Liver (tissue), 8 donors: ENCODE measurements at regions not wholly inside any gene's neighbourhood (a gene's known extent, or its start where the extent isn't known, plus 50 kb on each side); places are given as distances from the start of the nearest gene placed in this dataset.

Experiments used
- DNase-seq: peaks from one replicate; pipeline ENCODE4 v3.0.0-alpha.2; 2017; ENCODE audit warnings: low spot score
- H3K27ac ChIP-seq, 2 donors: one replicate each; pipeline ENCODE4 v1.7.0; 2013; ENCODE audit warnings: inconsistent platforms in 2 of 2, low read length in 2 of 2, control low read depth in 1 of 2, low read depth in 1 of 2, mild to moderate bottlenecking in 1 of 2
- H3K27me3 ChIP-seq, 4 donors: one replicate each; pipeline versions ENCODE4 v1.6.1 to v1.7.0; 2013; ENCODE audit warnings: low read length in 3 of 4, inconsistent platforms in 1 of 4, mild to moderate bottlenecking in 1 of 4, moderate library complexity in 1 of 4; ENCODE audit not compliant: control insufficient read depth in 4 of 4, insufficient read depth in 4 of 4
- H3K36me3 ChIP-seq, 4 donors: one replicate each; pipeline versions ENCODE4 v1.6.1 to v1.7.0; 2013; ENCODE audit warnings: low read length in 3 of 4, mild to moderate bottlenecking in 3 of 4, low read depth in 1 of 4, moderate library complexity in 1 of 4; ENCODE audit not compliant: control insufficient read depth in 4 of 4, insufficient read depth in 3 of 4
- H3K4me1 ChIP-seq, 4 donors: one replicate each; pipeline versions ENCODE4 v1.6.1 to v1.7.0; 2013; ENCODE audit warnings: low read length in 3 of 4, mild to moderate bottlenecking in 3 of 4, moderate library complexity in 1 of 4; ENCODE audit not compliant: control insufficient read depth in 4 of 4, insufficient read depth in 4 of 4
- H3K4me3 ChIP-seq, 3 donors: one replicate each; pipeline versions ENCODE4 v1.6.1 to v1.7.0; 2013; ENCODE audit warnings: low read length in 3 of 3, control low read depth in 1 of 3, low read depth in 1 of 3, mild to moderate bottlenecking in 1 of 3
- H3K9ac ChIP-seq, 2 donors: one replicate each; pipeline ENCODE4 v1.7.0; 2013; ENCODE audit warnings: low read length in 2 of 2, mild to moderate bottlenecking in 2 of 2, moderate library complexity in 2 of 2, control low read depth in 1 of 2, low read depth in 1 of 2
- H3K9me3 ChIP-seq, 4 donors: one replicate each; pipeline versions ENCODE4 v1.6.1 to v1.7.0; 2013; ENCODE audit warnings: low read length in 3 of 4; ENCODE audit not compliant: control insufficient read depth in 4 of 4
- EGR1 ChIP-seq, 2 donors: IDR thresholded peaks; 2 replicates each; pipeline ENCODE4 v1.6.1; 2016 to 2018; ENCODE audit warnings: antibody characterized with exemption in 2 of 2, low read depth in 2 of 2
- FOXA1 ChIP-seq: IDR thresholded peaks from 2 replicates; pipeline ENCODE4 v1.6.1; 2016; ENCODE audit warnings: antibody characterized with exemption
- FOXA2 ChIP-seq: IDR thresholded peaks from 2 replicates; pipeline ENCODE4 v1.6.1; 2016; ENCODE audit warnings: antibody characterized with exemption
- GABPA ChIP-seq, 2 donors: IDR thresholded peaks in 1 of 2; conservative IDR thresholded peaks in 1 of 2; 2 replicates each; pipeline ENCODE4 v1.6.1; 2016; ENCODE audit warnings: antibody characterized with exemption in 2 of 2, mild to moderate bottlenecking in 1 of 2, moderate library complexity in 1 of 2
- HNF4A ChIP-seq, 2 donors: conservative IDR thresholded peaks; 2 replicates each; pipeline ENCODE4 v1.6.1; 2016; ENCODE audit warnings: antibody characterized with exemption in 2 of 2, mild to moderate bottlenecking in 2 of 2
- HNF4G ChIP-seq: IDR thresholded peaks from 2 replicates; pipeline ENCODE4 v1.6.1; 2016; ENCODE audit warnings: antibody characterized with exemption
- JUND ChIP-seq, 2 donors: IDR thresholded peaks; 2 replicates each; pipeline ENCODE4 v1.6.1; 2016; ENCODE audit warnings: antibody characterized with exemption in 2 of 2
- NR2F2 ChIP-seq: IDR thresholded peaks from 2 replicates; pipeline ENCODE4 v1.6.1; 2016; ENCODE audit warnings: antibody characterized with exemption
- RAD21 ChIP-seq, 2 donors: IDR thresholded peaks; 2 replicates each; pipeline ENCODE4 v1.6.1; 2016; ENCODE audit warnings: antibody characterized with exemption in 2 of 2, mild to moderate bottlenecking in 2 of 2
- RXRA ChIP-seq, 2 donors: IDR thresholded peaks; 2 replicates each; pipeline ENCODE4 v1.6.1; 2017 to 2018; ENCODE audit warnings: antibody characterized with exemption in 2 of 2, mild to moderate bottlenecking in 1 of 2
- SP1 ChIP-seq: IDR thresholded peaks from 2 replicates; pipeline ENCODE4 v1.6.1; 2018; ENCODE audit warnings: antibody characterized with exemption, mild to moderate bottlenecking
- TAF1 ChIP-seq: conservative IDR thresholded peaks from 2 replicates; pipeline ENCODE4 v1.6.1; 2016; ENCODE audit warnings: antibody characterized with exemption, mild to moderate bottlenecking
- YY1 ChIP-seq: IDR thresholded peaks from 2 replicates; pipeline ENCODE4 v1.6.1; 2016; ENCODE audit warnings: antibody characterized with exemption, mild to moderate bottlenecking
- WGBS: extraction: QIAGEN DNeasy Blood & Tissue Kit; methylation state at CpG from one replicate; pipeline ENCODE4 v1.1.7; 2013; 5-methylcytosine and 5-hydroxymethylcytosine counted together
- TF ChIP-seq, protein P1 (sequence below): IDR thresholded peaks from 2 replicates; pipeline ENCODE4 v1.6.1; 2016; ENCODE audit warnings: antibody characterized with exemption, mild to moderate bottlenecking
- TF ChIP-seq, protein P2 (sequence below): IDR thresholded peaks from 2 replicates; pipeline ENCODE4 v1.6.1; 2016; ENCODE audit warnings: antibody characterized with exemption
- TF ChIP-seq, protein P3 (sequence below): fragments of 150-350 bp; IDR thresholded peaks from 2 replicates; pipeline ENCODE4 v1.5.1; 2017; ENCODE audit warnings: improper control_type of control experiment, low read depth, low read length; ENCODE audit not compliant: missing input control
- TF ChIP-seq, protein P4 (sequence below): IDR thresholded peaks from 2 replicates; pipeline ENCODE4 v1.6.1; 2016; ENCODE audit warnings: antibody characterized with exemption
- donor health status: healthy.
- donor health status: healthy.
- donor health status: healthy.
- donor health status: healthy.
- donor health status: healthy.

DNA sequence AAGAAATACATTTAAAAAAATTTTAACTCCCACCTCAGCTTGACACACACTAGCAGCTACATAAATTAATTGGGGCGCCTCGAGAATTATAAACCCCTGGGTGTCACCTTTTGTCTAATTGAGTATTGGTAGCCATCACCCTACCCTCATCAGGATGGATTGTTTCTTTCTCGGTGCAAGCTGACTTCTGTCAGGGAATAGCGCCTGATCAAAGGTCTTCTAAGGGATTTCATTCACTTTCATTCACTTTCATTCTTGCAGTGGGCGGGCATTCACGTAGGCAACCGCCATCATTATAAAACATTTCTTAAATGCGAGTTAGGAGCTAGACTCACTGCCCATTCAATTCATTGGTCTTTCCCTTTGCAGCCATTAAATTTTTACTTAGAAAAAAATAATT lies 239.2 kb upstream of the SASH1 start (continued):
- TF ChIP-seq, protein P1, sequence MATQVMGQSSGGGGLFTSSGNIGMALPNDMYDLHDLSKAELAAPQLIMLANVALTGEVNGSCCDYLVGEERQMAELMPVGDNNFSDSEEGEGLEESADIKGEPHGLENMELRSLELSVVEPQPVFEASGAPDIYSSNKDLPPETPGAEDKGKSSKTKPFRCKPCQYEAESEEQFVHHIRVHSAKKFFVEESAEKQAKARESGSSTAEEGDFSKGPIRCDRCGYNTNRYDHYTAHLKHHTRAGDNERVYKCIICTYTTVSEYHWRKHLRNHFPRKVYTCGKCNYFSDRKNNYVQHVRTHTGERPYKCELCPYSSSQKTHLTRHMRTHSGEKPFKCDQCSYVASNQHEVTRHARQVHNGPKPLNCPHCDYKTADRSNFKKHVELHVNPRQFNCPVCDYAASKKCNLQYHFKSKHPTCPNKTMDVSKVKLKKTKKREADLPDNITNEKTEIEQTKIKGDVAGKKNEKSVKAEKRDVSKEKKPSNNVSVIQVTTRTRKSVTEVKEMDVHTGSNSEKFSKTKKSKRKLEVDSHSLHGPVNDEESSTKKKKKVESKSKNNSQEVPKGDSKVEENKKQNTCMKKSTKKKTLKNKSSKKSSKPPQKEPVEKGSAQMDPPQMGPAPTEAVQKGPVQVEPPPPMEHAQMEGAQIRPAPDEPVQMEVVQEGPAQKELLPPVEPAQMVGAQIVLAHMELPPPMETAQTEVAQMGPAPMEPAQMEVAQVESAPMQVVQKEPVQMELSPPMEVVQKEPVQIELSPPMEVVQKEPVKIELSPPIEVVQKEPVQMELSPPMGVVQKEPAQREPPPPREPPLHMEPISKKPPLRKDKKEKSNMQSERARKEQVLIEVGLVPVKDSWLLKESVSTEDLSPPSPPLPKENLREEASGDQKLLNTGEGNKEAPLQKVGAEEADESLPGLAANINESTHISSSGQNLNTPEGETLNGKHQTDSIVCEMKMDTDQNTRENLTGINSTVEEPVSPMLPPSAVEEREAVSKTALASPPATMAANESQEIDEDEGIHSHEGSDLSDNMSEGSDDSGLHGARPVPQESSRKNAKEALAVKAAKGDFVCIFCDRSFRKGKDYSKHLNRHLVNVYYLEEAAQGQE: no peak

DNA sequence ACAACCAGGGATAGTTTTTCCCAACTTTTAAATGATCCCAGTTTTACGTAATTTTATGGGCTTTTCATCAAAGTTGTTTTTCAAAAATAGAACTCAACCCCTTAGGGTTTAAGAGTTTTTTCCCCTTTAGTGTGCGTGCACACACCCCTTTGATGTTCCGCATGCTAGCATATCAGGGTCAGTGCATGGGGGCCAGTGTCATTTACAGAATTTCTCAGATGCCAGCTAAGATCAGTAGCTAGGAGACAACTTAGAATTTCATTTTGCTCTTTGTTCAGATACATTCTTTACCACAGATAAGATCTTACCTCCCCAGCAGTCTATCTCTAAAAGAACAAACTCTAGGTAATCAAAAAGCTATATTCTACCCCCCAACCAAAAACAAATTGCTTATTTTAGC lies 238.5 kb upstream of the SASH1 start:
- Histone ChIP-seq H3K36me3 (no peaks in the 10 kb centered on the region), H3K9me3 (no peaks in the 10 kb centered on the region), H3K4me3 (no peak overlapping the region), H3K9ac (no peak overlapping the region), H3K27me3 (no peaks in the 10 kb centered on the region), H3K27ac (no peak overlapping the region), H3K4me1 (no peaks in the 10 kb centered on the region)
- DNase-seq: no peak
- TF ChIP-seq RXRA (IDR thresholded peaks at IDR 0.05) (no peak), TAF1 (no peak)
- 96% methylated on average over 3 of the region's 3 CpGs for WGBS

DNA sequence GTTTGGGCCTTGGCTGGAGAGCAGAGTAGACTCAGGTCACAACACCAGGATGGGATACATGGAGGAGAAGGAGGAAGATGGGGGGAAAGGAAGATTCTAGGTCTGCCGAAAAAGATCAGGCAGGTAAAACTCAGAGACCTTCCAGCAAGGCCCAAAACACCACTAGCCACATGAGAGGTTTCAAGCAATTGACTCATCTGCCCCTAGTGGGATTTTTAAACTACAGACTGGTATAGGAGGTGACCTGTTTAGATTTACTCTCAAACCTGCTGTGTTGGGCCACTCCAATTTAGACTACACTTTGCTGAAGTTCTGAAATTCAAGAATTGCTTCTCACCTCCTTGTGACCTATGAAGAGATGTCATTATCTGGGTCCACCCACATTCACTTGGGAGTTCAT lies 236.9 kb upstream of the SASH1 start:
- Histone ChIP-seq H3K9ac (no peak overlapping the region), H3K36me3 (no peaks in the 10 kb centered on the region), H3K4me1 (no peaks in the 10 kb centered on the region), H3K9me3 (no peaks in the 10 kb centered on the region), H3K27me3 (no peaks in the 10 kb centered on the region), H3K4me3 (no peak overlapping the region), H3K27ac (no peak overlapping the region)
- DNase-seq: no peak
- TF ChIP-seq FOXA1 (no peak), RXRA (IDR thresholded peaks at IDR 0.05) (no peak)
- WGBS: 93% methylated on average over 1 of the region's 1 CpG

DNA sequence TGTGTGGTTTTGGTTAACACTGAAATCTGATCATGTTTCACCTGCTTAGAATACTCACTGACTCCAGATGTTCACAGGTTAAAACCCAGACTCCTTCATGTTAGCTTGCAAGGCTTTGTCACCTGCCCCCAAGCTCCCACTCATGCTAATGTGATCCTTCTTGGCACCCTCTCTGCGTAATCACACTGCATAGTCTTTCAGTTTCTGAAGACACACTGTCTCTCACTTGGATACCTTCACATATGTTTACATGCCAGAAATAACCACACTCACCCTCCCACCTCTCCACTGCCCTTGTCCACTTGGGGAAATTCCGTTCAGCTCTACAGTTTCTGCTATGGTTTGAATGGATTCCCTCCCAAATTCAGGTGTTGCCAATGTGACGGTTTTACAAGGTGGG lies 234.7 kb upstream of the SASH1 start:
- H3K4me1 ChIP-seq: no peaks in the 10 kb centered on the region
- H3K4me3 ChIP-seq: no peak overlapping the region
- H3K36me3 ChIP-seq: no peaks in the 10 kb centered on the region
- 91% methylated on average over 3 of the region's 3 CpGs for WGBS
- no peaks in the 10 kb centered on the region for H3K27me3 ChIP-seq
- no peak overlapping the region for H3K9ac ChIP-seq
- no peaks in the 10 kb centered on the region for H3K9me3 ChIP-seq
- no peak overlapping the region for H3K27ac ChIP-seq
- no peak for DNase-seq
- TF ChIP-seq HNF4G (no peak), SP1 (no peak), HNF4A (conservative IDR thresholded peaks at IDR 0.05) (no peak), YY1 (no peak), NR2F2 (no peak), FOXA1 (no peak), JUND (IDR thresholded peaks at IDR 0.05) (no peak), EGR1 (IDR thresholded peaks at IDR 0.05; ENCODE audit: low read depth in 2 of 2) (no peak), RAD21 (IDR thresholded peaks at IDR 0.05) (no peak), TAF1 (no peak), GABPA (IDR thresholded peaks at IDR 0.05 in 1 of 2, conservative IDR thresholded peaks at IDR 0.05 in 1 of 2) (no peak), FOXA2 (no peak)
- TF ChIP-seq, protein P2, sequence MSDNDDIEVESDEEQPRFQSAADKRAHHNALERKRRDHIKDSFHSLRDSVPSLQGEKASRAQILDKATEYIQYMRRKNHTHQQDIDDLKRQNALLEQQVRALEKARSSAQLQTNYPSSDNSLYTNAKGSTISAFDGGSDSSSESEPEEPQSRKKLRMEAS: no peak
- TF ChIP-seq, protein P1: no peak
- TF ChIP-seq, protein P3, sequence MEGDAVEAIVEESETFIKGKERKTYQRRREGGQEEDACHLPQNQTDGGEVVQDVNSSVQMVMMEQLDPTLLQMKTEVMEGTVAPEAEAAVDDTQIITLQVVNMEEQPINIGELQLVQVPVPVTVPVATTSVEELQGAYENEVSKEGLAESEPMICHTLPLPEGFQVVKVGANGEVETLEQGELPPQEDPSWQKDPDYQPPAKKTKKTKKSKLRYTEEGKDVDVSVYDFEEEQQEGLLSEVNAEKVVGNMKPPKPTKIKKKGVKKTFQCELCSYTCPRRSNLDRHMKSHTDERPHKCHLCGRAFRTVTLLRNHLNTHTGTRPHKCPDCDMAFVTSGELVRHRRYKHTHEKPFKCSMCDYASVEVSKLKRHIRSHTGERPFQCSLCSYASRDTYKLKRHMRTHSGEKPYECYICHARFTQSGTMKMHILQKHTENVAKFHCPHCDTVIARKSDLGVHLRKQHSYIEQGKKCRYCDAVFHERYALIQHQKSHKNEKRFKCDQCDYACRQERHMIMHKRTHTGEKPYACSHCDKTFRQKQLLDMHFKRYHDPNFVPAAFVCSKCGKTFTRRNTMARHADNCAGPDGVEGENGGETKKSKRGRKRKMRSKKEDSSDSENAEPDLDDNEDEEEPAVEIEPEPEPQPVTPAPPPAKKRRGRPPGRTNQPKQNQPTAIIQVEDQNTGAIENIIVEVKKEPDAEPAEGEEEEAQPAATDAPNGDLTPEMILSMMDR: no peak
- TF ChIP-seq, protein P4, sequence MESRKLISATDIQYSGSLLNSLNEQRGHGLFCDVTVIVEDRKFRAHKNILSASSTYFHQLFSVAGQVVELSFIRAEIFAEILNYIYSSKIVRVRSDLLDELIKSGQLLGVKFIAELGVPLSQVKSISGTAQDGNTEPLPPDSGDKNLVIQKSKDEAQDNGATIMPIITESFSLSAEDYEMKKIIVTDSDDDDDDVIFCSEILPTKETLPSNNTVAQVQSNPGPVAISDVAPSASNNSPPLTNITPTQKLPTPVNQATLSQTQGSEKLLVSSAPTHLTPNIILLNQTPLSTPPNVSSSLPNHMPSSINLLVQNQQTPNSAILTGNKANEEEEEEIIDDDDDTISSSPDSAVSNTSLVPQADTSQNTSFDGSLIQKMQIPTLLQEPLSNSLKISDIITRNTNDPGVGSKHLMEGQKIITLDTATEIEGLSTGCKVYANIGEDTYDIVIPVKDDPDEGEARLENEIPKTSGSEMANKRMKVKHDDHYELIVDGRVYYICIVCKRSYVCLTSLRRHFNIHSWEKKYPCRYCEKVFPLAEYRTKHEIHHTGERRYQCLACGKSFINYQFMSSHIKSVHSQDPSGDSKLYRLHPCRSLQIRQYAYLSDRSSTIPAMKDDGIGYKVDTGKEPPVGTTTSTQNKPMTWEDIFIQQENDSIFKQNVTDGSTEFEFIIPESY: no peak
